ENCODE measurements at regions not wholly inside any gene's neighbourhood (a gene's known extent, or its start where the extent isn't known, plus 50 kb on each side); places are given as distances from the start of the nearest gene placed in this dataset.

DNA sequence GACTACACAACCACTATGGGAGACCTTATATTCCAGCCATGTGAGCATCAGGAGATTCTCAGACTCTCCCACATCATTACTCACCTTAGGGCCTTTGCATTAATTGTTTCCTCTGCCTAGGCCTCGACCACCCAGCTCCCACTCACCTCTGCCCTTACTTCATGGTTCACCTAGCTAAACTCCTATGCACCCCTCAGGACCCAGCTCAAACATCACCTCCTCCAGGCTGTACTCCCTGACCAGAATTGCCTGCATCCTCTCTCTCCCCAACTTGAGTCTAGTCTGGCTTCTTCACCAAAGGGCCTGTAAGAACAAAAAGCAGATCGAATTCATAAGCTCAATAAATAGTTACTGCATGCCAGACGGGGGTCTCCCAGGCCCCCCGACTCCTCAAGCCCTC lies 53.1 kb upstream of the FAM174B start:
- no peaks in the 10 kb centered on the region for H3K9me3 ChIP-seq (replicated peaks; ENCODE audit: control insufficient read depth, insufficient read depth, low read length)
- no peaks in the 10 kb centered on the region for H4K20me1 ChIP-seq (ENCODE audit: control insufficient read depth, insufficient read depth)
- H3K4me2 ChIP-seq (ENCODE audit: control insufficient read depth, insufficient read depth), result no peak overlapping the region
- no peak overlapping the region for H2AFZ ChIP-seq (ENCODE audit: control insufficient read depth, low read depth, low read length)
- POLR2A ChIA-PET, result no interaction called here
- no peaks in the 10 kb centered on the region for H3K79me2 ChIP-seq (ENCODE audit: control insufficient read depth, insufficient read depth, low read length)
- FAIRE-seq (no peak), DNase-seq (ENCODE audit: low read depth, low spot score) (no peak), ATAC-seq (no peak)
- H3K4me1 ChIP-seq (ENCODE audit: control insufficient read depth, insufficient read depth, low read length), result no peaks in the 10 kb centered on the region
- H3K4me3 ChIP-seq, result no peak overlapping the region
- RAD21 ChIA-PET (ENCODE audit: unreplicated experiment), result interaction anchor here (0.9 to 1.2 kb wide), 3 partner anchors 96 to 187 kb away, joined by 3 to 5 read pairs (median 3); no protein-coding TSS in a partner anchor
- CTCF ChIA-PET, result interaction anchor here (0.7 to 1.0 kb wide), 2 partner anchors 187 to 1007 kb away, joined by 4 read pairs; no protein-coding TSS in a partner anchor
- intact Hi-C loops (cut with micrococcal nuclease; ENCODE audit: unreplicated experiment), result no loop called here
- SMC1A ChIA-PET (ENCODE audit: uncharacterized antibody, unreplicated experiment), result interaction anchor here (0.7 to 1.5 kb wide), 3 partner anchors 44 to 187 kb away, joined by 3 to 6 read pairs (median 4); no protein-coding TSS in a partner anchor
- 1% methylated on average over 4 of the region's 4 CpGs for WGBS (ENCODE audit: insufficient coverage, insufficient replicate concordance, low lambda C conversion rate, missing lambda C conversion rate)
- H3K27me3 ChIP-seq (replicated peaks in 1 of 2; ENCODE audit: control insufficient read depth in 2 of 2, insufficient read depth in 2 of 2, low read length in 1 of 2), result no peaks in the 10 kb centered on the region
- TF ChIP-seq POLR2AphosphoS2 (IDR thresholded peaks at IDR 0.05; ENCODE audit: low read depth, low read length) (no peak), ETV6 (conservative IDR thresholded peaks at IDR 0.05 in 1 of 2, IDR thresholded peaks at IDR 0.05 in 1 of 2; ENCODE audit: borderline replicate concordance in 1 of 2, low read depth in 1 of 2) (no peak), HDAC2 (IDR thresholded peaks at IDR 0.05) (no peak)
- in situ Hi-C loops (cut with MboI), result loop anchor here (5.0 kb wide), 1 partner anchor 186 kb away; no protein-coding TSS in a partner anchor
- H3K27ac ChIP-seq (ENCODE audit: control insufficient read depth, insufficient read depth), result no peak overlapping the region
- H3K9ac ChIP-seq (ENCODE audit: control insufficient read depth, insufficient read depth, low read length), result no peak overlapping the region
- BruUV-seq (replicated peaks), result no TSS peak
- H3K36me3 ChIP-seq (ENCODE audit: control insufficient read depth in 2 of 2, insufficient read depth in 2 of 2, low read length in 1 of 2), result no peaks in the 10 kb centered on the region

DNA sequence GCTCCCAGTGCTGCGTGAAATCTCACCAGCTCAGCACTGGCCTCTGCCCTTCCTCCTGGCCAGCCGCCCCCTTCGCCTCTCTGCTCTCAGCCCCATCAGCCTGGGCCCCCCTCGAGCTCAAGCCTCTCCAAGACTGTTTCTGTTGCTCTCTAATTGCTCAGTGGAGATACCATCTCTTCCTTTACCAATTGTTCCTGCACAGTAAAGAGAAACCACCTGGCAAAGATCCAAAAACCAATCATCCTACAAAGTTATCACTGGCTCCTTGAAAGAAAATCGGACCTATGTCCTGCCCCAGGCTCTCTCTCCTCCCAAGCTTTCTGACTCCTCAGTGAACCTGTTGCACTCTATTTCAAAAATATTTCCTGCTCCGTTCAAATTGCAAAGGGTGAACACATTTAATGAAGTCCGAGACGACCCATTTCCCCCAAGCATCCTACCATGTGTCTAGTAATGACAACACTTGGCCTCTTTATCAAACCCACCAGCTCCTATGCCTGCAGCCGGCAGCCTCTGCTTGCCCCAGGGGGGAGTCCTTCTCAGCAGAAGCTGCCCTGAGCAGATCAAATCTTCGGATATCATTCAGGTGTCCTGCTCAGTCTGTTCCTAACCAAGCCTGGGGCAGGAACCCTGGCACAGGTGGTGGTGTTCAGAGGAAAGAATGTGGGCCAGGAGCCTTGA lies 53.7 kb upstream of the FAM174B start:
- Histone ChIP-seq H2AFZ (ENCODE audit: control insufficient read depth, low read depth, low read length) (no peak overlapping the region), H3K9me3 (replicated peaks; ENCODE audit: control insufficient read depth, insufficient read depth, low read length) (no peaks in the 10 kb centered on the region), H4K20me1 (ENCODE audit: control insufficient read depth, insufficient read depth) (no peaks in the 10 kb centered on the region), H3K9ac (ENCODE audit: control insufficient read depth, insufficient read depth, low read length) (no peak overlapping the region), H3K36me3 (ENCODE audit: control insufficient read depth in 2 of 2, insufficient read depth in 2 of 2, low read length in 1 of 2) (no peaks in the 10 kb centered on the region), H3K4me1 (ENCODE audit: control insufficient read depth, insufficient read depth, low read length) (no peaks in the 10 kb centered on the region), H3K27ac (ENCODE audit: control insufficient read depth, insufficient read depth) (no peak overlapping the region), H3K4me3 (no peak overlapping the region), H3K4me2 (ENCODE audit: control insufficient read depth, insufficient read depth) (no peak overlapping the region), H3K79me2 (ENCODE audit: control insufficient read depth, insufficient read depth, low read length) (no peaks in the 10 kb centered on the region), H3K27me3 (replicated peaks in 1 of 2; ENCODE audit: control insufficient read depth in 2 of 2, insufficient read depth in 2 of 2, low read length in 1 of 2) (peaks cover 0 to 3% of the 10 kb centered on the region in 2 experiments; a peak in 1 of 4 replicates)
- ATAC-seq (no peak), FAIRE-seq (no peak), DNase-seq (ENCODE audit: low read depth, low spot score) (no peak)
- CTCF ChIA-PET, result interaction anchor here (0.7 to 1.8 kb wide), 4 partner anchors 96 to 1007 kb away, joined by 3 to 9 read pairs (median 4); no protein-coding TSS in a partner anchor
- POLR2A ChIA-PET, result no interaction called here
- no TSS peak for BruUV-seq (replicated peaks)
- TF ChIP-seq STAT3 (IDR thresholded peaks at IDR 0.05; ENCODE audit: low read depth, low read length) (no peak), CBX3 (IDR thresholded peaks at IDR 0.05; ENCODE audit: borderline replicate concordance, low read depth) (no peak), NR2C1 (IDR thresholded peaks at IDR 0.05) (no peak), ESRRA (IDR thresholded peaks at IDR 0.05; ENCODE audit: low read length) (no peak), KAT2A (conservative IDR thresholded peaks at IDR 0.05; ENCODE audit: control insufficient read depth, low read depth, low read length) (no peak), RELA (IDR thresholded peaks at IDR 0.05; ENCODE audit: borderline replicate concordance, partially characterized antibody) (no peak), SMAD5 (IDR thresholded peaks at IDR 0.05; ENCODE audit: low read depth) (no peak)
- TF ChIP-seq, protein P1, sequence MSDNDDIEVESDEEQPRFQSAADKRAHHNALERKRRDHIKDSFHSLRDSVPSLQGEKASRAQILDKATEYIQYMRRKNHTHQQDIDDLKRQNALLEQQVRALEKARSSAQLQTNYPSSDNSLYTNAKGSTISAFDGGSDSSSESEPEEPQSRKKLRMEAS (IDR thresholded peaks at IDR 0.05; ENCODE audit: low read depth, low read length), result no peak
- WGBS (ENCODE audit: insufficient coverage, insufficient replicate concordance, low lambda C conversion rate, missing lambda C conversion rate), result 20% methylated on average over 10 of the region's 10 CpGs
- RAD21 ChIA-PET (ENCODE audit: unreplicated experiment), result interaction anchor here (0.6 to 1.2 kb wide), 4 partner anchors 54 to 187 kb away, joined by 3 to 5 read pairs (median 3); no protein-coding TSS in a partner anchor
- intact Hi-C loops (cut with micrococcal nuclease; ENCODE audit: unreplicated experiment), result no loop called here
- in situ Hi-C loops (cut with MboI), result loop anchor here (5.0 kb wide), 1 partner anchor 187 kb away; no protein-coding TSS in a partner anchor
- SMC1A ChIA-PET (ENCODE audit: uncharacterized antibody, unreplicated experiment), result interaction anchor here (0.7 to 1.5 kb wide), 4 partner anchors 44 to 187 kb away, joined by 3 to 6 read pairs (median 4); no protein-coding TSS in a partner anchor
